Endothelial cell (in vitro differentiated cells): ENCODE measurements at regions not wholly inside any gene's neighbourhood (a gene's known extent, or its start where the extent isn't known, plus 50 kb on each side); places are given as distances from the start of the nearest gene placed in this dataset.

Experiments
- DNase-seq: peaks from one replicate; pipeline ENCODE4 v3.0.0; 2021; ENCODE audit warnings: low spot score
- H3K27ac Mint-ChIP-seq: one replicate; pipeline ENCODE4 v1.8.0; 2021; ENCODE audit warnings: mixed read lengths, inconsistent platforms; ENCODE audit not compliant: unreplicated experiment
- H3K27me3 Mint-ChIP-seq: one replicate; pipeline ENCODE4 v1.8.0; 2021; ENCODE audit warnings: mild to moderate bottlenecking, moderate library complexity, mixed read lengths, inconsistent platforms; ENCODE audit not compliant: unreplicated experiment
- H3K36me3 Mint-ChIP-seq: one replicate; pipeline ENCODE4 v1.8.0; 2021; ENCODE audit warnings: mild to moderate bottlenecking, low read depth, mixed read lengths, inconsistent platforms; ENCODE audit not compliant: unreplicated experiment
- H3K4me1 Mint-ChIP-seq: one replicate; pipeline ENCODE4 v1.8.0; 2021; ENCODE audit warnings: mild to moderate bottlenecking, mixed read lengths, inconsistent platforms; ENCODE audit not compliant: unreplicated experiment
- H3K4me3 Mint-ChIP-seq: one replicate; pipeline ENCODE4 v1.8.0; 2021; ENCODE audit warnings: mild to moderate bottlenecking, mixed read lengths, inconsistent platforms; ENCODE audit not compliant: unreplicated experiment
- H3K9me3 Mint-ChIP-seq: one replicate; pipeline ENCODE4 v1.8.0; 2021; ENCODE audit warnings: mixed read lengths, inconsistent platforms; ENCODE audit not compliant: unreplicated experiment
- TF ChIP-seq, protein P1 (sequence below): fragments of 200-600 bp; sonication (generic); IDR thresholded peaks from one replicate; pipeline ENCODE4 v1.5.0; 2021; ENCODE audit warnings: antibody characterized with exemption; ENCODE audit not compliant: unreplicated experiment

DNA sequence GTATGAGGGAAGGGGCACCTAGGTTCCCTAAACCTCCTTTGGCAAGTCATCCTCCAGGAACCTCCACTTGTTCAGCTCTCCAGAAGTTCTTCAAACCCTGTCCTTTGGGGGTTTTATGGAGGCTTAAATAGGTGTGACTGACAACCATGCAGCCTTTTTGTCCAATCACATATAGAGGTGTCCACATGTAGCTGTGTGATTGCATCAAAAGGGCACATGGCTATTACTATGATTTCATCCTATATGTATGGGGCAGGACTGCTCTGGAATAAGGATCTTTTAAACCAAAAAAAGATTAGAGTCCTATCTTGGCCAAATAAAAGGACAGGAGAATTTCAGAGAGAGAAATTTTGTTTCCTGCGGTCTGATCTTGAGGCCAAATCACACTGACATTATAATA lies 453.2 kb upstream of the EPHA6 start:
- TF ChIP-seq, protein P1, sequence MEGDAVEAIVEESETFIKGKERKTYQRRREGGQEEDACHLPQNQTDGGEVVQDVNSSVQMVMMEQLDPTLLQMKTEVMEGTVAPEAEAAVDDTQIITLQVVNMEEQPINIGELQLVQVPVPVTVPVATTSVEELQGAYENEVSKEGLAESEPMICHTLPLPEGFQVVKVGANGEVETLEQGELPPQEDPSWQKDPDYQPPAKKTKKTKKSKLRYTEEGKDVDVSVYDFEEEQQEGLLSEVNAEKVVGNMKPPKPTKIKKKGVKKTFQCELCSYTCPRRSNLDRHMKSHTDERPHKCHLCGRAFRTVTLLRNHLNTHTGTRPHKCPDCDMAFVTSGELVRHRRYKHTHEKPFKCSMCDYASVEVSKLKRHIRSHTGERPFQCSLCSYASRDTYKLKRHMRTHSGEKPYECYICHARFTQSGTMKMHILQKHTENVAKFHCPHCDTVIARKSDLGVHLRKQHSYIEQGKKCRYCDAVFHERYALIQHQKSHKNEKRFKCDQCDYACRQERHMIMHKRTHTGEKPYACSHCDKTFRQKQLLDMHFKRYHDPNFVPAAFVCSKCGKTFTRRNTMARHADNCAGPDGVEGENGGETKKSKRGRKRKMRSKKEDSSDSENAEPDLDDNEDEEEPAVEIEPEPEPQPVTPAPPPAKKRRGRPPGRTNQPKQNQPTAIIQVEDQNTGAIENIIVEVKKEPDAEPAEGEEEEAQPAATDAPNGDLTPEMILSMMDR = no peak
- DNase-seq = no peak
- Mint-ChIP-seq H3K4me1 (no peaks in the 10 kb centered on the region), H3K9me3 (no peaks in the 10 kb centered on the region), H3K36me3 (no peaks in the 10 kb centered on the region), H3K27ac (no peak overlapping the region), H3K4me3 (no peak overlapping the region), H3K27me3 (no peaks in the 10 kb centered on the region)

DNA sequence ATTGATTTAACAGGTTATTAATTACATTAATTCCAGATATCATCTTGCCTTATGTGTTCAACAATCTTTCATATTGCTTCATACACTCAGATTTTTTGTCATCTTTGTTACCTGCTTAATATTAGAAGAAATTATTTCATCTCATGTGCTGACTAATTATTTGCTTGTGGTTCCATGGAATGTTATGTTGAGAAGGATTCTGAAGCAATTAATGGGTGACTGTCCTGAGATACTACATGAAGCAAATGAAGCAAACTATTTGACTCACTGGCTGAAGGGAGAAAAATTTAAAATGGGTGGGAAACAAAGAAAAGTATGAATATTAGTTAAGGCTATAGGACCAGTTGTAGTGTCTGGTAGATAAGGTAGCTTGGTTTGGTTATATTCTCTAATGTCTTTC lies 443.8 kb upstream of the EPHA6 start:
- H3K4me1 Mint-ChIP-seq = no peaks in the 10 kb centered on the region
- H3K27me3 Mint-ChIP-seq = peaks cover 1% of the 10 kb centered on the region
- no peaks in the 10 kb centered on the region for H3K9me3 Mint-ChIP-seq
- DNase-seq = no peak
- no peaks in the 10 kb centered on the region for H3K36me3 Mint-ChIP-seq
- H3K27ac Mint-ChIP-seq = no peak overlapping the region
- H3K4me3 Mint-ChIP-seq = no peak overlapping the region
- TF ChIP-seq, protein P1 = no peak

DNA sequence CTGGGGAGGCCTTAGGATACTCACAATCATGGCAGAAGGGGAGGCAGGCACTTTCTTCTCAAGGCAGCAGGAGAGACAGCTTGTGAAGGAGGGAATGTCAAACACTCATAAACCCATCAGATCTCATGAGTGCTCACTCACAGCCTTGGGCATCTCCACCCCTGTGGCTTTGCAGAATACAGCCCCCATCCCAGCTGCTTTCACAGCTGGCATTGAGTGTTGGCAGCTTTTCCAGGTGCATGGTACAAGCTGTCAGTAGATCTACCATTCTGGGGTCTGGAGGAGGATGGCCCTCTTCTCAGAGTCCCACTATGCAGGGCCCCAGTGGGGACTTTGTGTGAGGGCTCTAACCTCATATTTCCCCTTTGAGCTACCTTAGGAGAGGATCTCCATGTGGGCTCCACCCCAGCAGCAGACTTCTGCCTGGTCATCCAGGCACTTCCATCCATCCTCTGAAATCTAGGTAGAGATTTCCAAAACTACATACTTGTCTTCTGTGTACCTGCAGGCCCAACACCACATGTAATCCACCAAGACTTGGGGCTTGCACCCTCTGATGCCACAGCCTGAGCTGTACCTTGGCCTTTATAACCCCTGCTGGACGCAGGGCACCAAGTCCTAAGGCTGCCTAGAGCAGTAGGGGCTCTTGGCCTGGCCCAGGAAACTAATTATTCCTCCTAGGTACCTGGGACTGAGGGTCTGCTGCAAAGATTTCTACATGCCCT lies 404.2 kb upstream of the EPHA6 start:
- H3K27ac Mint-ChIP-seq = no peak overlapping the region
- H3K4me3 Mint-ChIP-seq = no peak overlapping the region
- TF ChIP-seq, protein P1 = no peak
- H3K27me3 Mint-ChIP-seq = no peaks in the 10 kb centered on the region
- DNase-seq = no peak
- no peaks in the 10 kb centered on the region for H3K4me1 Mint-ChIP-seq
- peaks cover 3% of the 10 kb centered on the region for H3K36me3 Mint-ChIP-seq
- no peaks in the 10 kb centered on the region for H3K9me3 Mint-ChIP-seq

DNA sequence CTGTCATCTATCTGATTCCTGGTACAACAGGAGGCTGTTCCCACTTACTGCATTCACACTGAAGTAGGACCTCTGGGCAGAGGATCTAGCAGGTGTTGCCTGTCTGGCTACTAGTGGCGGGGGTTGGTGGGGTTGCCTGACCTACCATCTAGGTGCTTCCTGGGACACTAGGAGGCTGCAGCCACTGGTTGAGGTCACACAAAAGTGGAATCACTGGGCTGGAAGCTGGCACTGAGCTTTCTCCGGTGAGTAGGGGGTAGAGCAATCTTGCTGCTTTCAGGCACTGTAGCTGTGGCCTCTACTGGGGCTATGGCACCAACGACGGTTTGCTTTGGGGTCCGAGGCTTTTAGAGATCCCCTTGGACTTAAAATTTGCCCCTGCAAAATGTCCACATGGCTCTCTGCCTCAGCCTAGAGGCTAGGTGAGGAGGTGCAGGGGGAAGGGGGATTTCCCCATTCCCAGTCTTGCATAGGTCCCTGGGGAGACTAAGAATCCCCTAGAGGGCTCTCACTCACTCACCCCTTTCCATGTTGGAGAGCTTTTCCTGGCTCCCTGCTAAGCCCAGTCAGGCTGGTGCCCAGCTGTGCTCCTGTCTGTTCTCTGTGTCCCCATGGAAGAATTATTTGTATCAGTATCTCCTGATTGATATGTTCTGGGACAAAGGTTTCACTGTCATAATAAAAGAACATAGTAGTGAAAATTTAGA lies 397.7 kb upstream of the EPHA6 start:
- Mint-ChIP-seq H3K9me3 (no peaks in the 10 kb centered on the region), H3K4me1 (peaks cover 6% of the 10 kb centered on the region), H3K36me3 (no peaks in the 10 kb centered on the region), H3K27me3 (no peaks in the 10 kb centered on the region), H3K27ac (no peak overlapping the region), H3K4me3 (no peak overlapping the region)
- TF ChIP-seq, protein P1 = no peak
- no peak for DNase-seq

DNA sequence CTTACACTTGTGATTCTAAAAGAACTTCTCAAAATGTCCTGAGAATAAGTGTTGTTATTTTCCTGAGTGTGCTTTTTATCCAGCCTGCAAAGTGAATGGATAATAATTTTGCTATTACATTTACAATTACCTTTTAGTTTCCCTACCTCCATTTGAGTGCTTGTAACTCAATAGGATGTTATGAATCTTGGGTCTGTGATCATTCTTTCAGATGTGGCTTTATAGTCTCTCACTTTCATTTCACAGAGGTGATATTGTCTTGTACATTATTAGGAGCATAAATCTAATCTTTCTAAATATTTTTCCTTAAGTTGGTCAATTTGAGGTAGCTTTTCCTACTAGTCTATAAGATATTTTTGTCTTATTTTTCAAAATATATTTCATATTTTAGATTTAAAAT lies 386.3 kb upstream of the EPHA6 start:
- Mint-ChIP-seq H3K4me1 (no peaks in the 10 kb centered on the region), H3K9me3 (no peaks in the 10 kb centered on the region), H3K4me3 (no peak overlapping the region)

More for the DNA sequence above, 386.3 kb upstream of the EPHA6 start:
- Mint-ChIP-seq H3K27me3 (no peaks in the 10 kb centered on the region), H3K36me3 (no peaks in the 10 kb centered on the region), H3K27ac (no peak overlapping the region)
- DNase-seq = no peak
- TF ChIP-seq, protein P1 = no peak
